ENCODE measurements at regions not wholly inside any gene's neighbourhood (a gene's known extent, or its start where the extent isn't known, plus 50 kb on each side); places are given as distances from the start of the nearest gene placed in this dataset.

DNA sequence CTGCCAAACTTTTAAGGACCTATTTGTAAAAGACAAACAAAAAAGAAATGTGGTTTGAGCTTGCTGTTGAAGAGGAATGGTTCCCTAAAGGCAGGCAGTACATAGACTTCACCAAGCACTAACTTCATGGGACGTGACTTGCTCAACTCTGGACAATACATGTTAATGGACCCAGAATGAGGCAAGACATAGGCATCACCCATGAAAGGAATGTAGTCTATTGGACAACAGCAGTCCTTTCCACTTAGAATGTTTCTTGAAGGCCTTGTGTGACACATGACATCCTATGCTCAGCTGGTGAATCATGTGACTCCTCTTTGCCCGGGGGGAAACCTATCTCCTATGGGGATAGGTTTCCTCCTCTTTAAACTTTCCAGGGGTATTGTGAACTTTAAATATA lies 246.4 kb upstream of the BLID start:
- TF ChIP-seq, protein P1, sequence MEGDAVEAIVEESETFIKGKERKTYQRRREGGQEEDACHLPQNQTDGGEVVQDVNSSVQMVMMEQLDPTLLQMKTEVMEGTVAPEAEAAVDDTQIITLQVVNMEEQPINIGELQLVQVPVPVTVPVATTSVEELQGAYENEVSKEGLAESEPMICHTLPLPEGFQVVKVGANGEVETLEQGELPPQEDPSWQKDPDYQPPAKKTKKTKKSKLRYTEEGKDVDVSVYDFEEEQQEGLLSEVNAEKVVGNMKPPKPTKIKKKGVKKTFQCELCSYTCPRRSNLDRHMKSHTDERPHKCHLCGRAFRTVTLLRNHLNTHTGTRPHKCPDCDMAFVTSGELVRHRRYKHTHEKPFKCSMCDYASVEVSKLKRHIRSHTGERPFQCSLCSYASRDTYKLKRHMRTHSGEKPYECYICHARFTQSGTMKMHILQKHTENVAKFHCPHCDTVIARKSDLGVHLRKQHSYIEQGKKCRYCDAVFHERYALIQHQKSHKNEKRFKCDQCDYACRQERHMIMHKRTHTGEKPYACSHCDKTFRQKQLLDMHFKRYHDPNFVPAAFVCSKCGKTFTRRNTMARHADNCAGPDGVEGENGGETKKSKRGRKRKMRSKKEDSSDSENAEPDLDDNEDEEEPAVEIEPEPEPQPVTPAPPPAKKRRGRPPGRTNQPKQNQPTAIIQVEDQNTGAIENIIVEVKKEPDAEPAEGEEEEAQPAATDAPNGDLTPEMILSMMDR (IDR thresholded peaks at IDR 0.05): no peak
- TF ChIP-seq POLR2A (IDR thresholded peaks at IDR 0.05): no peak
